DMS53 treated with DMSO at 0.1 percent for 48 hours (cell line): ENCODE measurements at regions not wholly inside any gene's neighbourhood (a gene's known extent, or its start where the extent isn't known, plus 50 kb on each side); places are given as distances from the start of the nearest gene placed in this dataset.

Experiments
- DNase-seq: peaks from one replicate; lab custom pipeline; 2025; ENCODE audit not compliant: unreplicated experiment; lab: John Stamatoyannopoulos, UW

- no peak for DNase-seq
These were observed 51.8 kb upstream of the PAX1 start for GRCh38 chr20:21653628-21654027.

GRCh38 chr20:21643417-21643816 is 62.0 kb upstream of the PAX1 start:
- DNase-seq: no peak

- DNase-seq: no peak
These were observed 64.9 kb upstream of the PAX1 start for GRCh38 chr20:21640556-21640955.

- no peak for DNase-seq
These were observed 71.6 kb upstream of the PAX1 start for GRCh38 chr20:21633829-21634228.

GRCh38 chr20:21632735-21633053 is 72.8 kb upstream of the PAX1 start:
- no peak for DNase-seq

GRCh38 chr20:21632031-21632734 is 73.3 kb upstream of the PAX1 start:
- no peak for DNase-seq

- no peak for DNase-seq
These were observed 76.7 kb upstream of the PAX1 start for GRCh38 chr20:21628800-21629199.

GRCh38 chr20:21623781-21624094 is 81.7 kb upstream of the PAX1 start:
- DNase-seq: no peak

- DNase-seq: no peak
These were observed 82.2 kb upstream of the PAX1 start for GRCh38 chr20:21623074-21623780.

- DNase-seq: no peak
These were observed 83.2 kb upstream of the PAX1 start for GRCh38 chr20:21622097-21622857.

- no peak for DNase-seq
These were observed 86.6 kb upstream of the PAX1 start for GRCh38 chr20:21618759-21619416.

- DNase-seq: peak; percentile 51
These were observed 89.8 kb upstream of the PAX1 start for GRCh38 chr20:21615617-21616080.

- no peak for DNase-seq
These were observed 90.5 kb upstream of the PAX1 start for GRCh38 chr20:21614980-21615379.

GRCh38 chr20:21613512-21613911 is 92.0 kb upstream of the PAX1 start:
- DNase-seq: no peak

GRCh38 chr20:21609981-21610380 is 95.5 kb upstream of the PAX1 start:
- no peak for DNase-seq

- DNase-seq: no peak
These were observed 95.4 kb upstream of the NKX2-2 start for GRCh38 chr20:21609221-21609620.

GRCh38 chr20:21608777-21609176 is 94.9 kb upstream of the NKX2-2 start:
- no peak for DNase-seq

GRCh38 chr20:21607971-21608725 is 94.3 kb upstream of the NKX2-2 start:
- no peak for DNase-seq

- DNase-seq: no peak
These were observed 87.9 kb upstream of the NKX2-2 start for GRCh38 chr20:21601799-21602198.

- no peak for DNase-seq
These were observed 72.8 kb upstream of the NKX2-2 start for GRCh38 chr20:21586682-21587081.
